Loucy (cell line): ENCODE measurements at regions not wholly inside any gene's neighbourhood (a gene's known extent, or its start where the extent isn't known, plus 50 kb on each side); places are given as distances from the start of the nearest gene placed in this dataset.

ENCODE experiments used
- H2AFZ ChIP-seq: fragments of 200-600 bp; sonication (generic); 2 replicates; pipeline ENCODE4 v1.6.0; 2016; ENCODE audit warnings: antibody characterized with exemption, mild to moderate bottlenecking, low read length, moderate library complexity
- H3F3A ChIP-seq: fragments of 200-600 bp; 2 replicates; pipeline ENCODE4 v1.6.0; 2016; ENCODE audit warnings: antibody characterized with exemption, low read depth, mild to moderate bottlenecking
- H3K27me3 ChIP-seq: fragments of 200-600 bp; sonication (generic); 2 replicates; pipeline ENCODE4 v1.6.1; 2014; ENCODE audit warnings: low read length, mild to moderate bottlenecking; ENCODE audit not compliant: insufficient read depth, poor library complexity, severe bottlenecking
- H3K36me3 ChIP-seq: fragments of 200-600 bp; sonication (generic); 2 replicates; pipeline ENCODE4 v1.6.1; 2016; ENCODE audit warnings: low read length; ENCODE audit not compliant: insufficient read depth
- H3K4me1 ChIP-seq: fragments of 200-600 bp; sonication (generic); 2 replicates; pipeline ENCODE4 v1.5.1; 2014; ENCODE audit warnings: low read length, mild to moderate bottlenecking; ENCODE audit not compliant: insufficient read depth, poor library complexity, severe bottlenecking
- H3K4me2 ChIP-seq: fragments of 200-600 bp; sonication (generic); 2 replicates; pipeline ENCODE4 v1.6.0; 2014; ENCODE audit warnings: antibody characterized with exemption, low read length, low read depth, mild to moderate bottlenecking; ENCODE audit not compliant: poor library complexity, severe bottlenecking
- H3K4me3 ChIP-seq: fragments of 200-600 bp; sonication (generic); 2 replicates; pipeline ENCODE4 v1.5.1; 2014; ENCODE audit warnings: low read length, mild to moderate bottlenecking, mixed read lengths; ENCODE audit not compliant: poor library complexity, severe bottlenecking
- H3K79me2 ChIP-seq: fragments of 200-600 bp; sonication (generic); 2 replicates; pipeline ENCODE4 v1.6.1; 2014; ENCODE audit warnings: low read length; ENCODE audit not compliant: insufficient read depth
- H3K9ac ChIP-seq: fragments of 200-600 bp; sonication (generic); 2 replicates; pipeline ENCODE4 v1.6.0; 2014; ENCODE audit warnings: mild to moderate bottlenecking, low read depth, low read length, moderate library complexity; ENCODE audit not compliant: poor library complexity, severe bottlenecking
- H3K9me2 ChIP-seq: fragments of 200-600 bp; sonication (generic); replicated peaks from 2 replicates; pipeline ENCODE4 v1.6.1; 2016; ENCODE audit warnings: low read depth, low read length, mixed read lengths
- H3K9me3 ChIP-seq: fragments of 200-600 bp; sonication (generic); 2 replicates; pipeline ENCODE4 v1.6.1; 2014; ENCODE audit warnings: mild to moderate bottlenecking, antibody characterized with exemption, low read length, low read depth; ENCODE audit not compliant: insufficient read depth
- H4K20me1 ChIP-seq: fragments of 200-600 bp; sonication (generic); 2 replicates; pipeline ENCODE4 v1.6.0; 2014; ENCODE audit warnings: antibody characterized with exemption, low read length, mild to moderate bottlenecking; ENCODE audit not compliant: insufficient read depth, poor library complexity, severe bottlenecking
- EZH2phosphoT487 ChIP-seq: fragments of 200-600 bp; IDR thresholded peaks from 2 replicates; pipeline ENCODE4 v1.6.1; 2018; ENCODE audit warnings: antibody characterized with exemption, mild to moderate bottlenecking, moderate library complexity, borderline replicate concordance
- TF ChIP-seq, protein P1 (sequence below): fragments of 200-600 bp; sonication (generic); conservative IDR thresholded peaks from 2 replicates; pipeline ENCODE4 v1.5.1; 2014; ENCODE audit warnings: mild to moderate bottlenecking, antibody characterized with exemption, low read length

- Histone ChIP-seq H4K20me1 (no peaks in the 10 kb centered on the region), H3K4me3 (no peak overlapping the region), H3K27me3 (no peaks in the 10 kb centered on the region), H2AFZ (no peak overlapping the region), H3K4me2 (no peak overlapping the region), H3K79me2 (no peaks in the 10 kb centered on the region), H3F3A (no peaks in the 10 kb centered on the region), H3K9ac (no peak overlapping the region), H3K36me3 (no peaks in the 10 kb centered on the region), H3K9me3 (no peaks in the 10 kb centered on the region), H3K4me1 (no peaks in the 10 kb centered on the region), H3K9me2 (no peaks in the 10 kb centered on the region)
- no peak for TF ChIP-seq EZH2phosphoT487
- TF ChIP-seq, protein P1, sequence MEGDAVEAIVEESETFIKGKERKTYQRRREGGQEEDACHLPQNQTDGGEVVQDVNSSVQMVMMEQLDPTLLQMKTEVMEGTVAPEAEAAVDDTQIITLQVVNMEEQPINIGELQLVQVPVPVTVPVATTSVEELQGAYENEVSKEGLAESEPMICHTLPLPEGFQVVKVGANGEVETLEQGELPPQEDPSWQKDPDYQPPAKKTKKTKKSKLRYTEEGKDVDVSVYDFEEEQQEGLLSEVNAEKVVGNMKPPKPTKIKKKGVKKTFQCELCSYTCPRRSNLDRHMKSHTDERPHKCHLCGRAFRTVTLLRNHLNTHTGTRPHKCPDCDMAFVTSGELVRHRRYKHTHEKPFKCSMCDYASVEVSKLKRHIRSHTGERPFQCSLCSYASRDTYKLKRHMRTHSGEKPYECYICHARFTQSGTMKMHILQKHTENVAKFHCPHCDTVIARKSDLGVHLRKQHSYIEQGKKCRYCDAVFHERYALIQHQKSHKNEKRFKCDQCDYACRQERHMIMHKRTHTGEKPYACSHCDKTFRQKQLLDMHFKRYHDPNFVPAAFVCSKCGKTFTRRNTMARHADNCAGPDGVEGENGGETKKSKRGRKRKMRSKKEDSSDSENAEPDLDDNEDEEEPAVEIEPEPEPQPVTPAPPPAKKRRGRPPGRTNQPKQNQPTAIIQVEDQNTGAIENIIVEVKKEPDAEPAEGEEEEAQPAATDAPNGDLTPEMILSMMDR: no peak
Measured at GRCh38 chr3:102661707-102662497, 227.1 kb downstream of the ZPLD1 start.

GRCh38 chr3:102662498-102662772 lies 227.6 kb downstream of the ZPLD1 start:
- Histone ChIP-seq H3K36me3 (no peaks in the 10 kb centered on the region), H3K9ac (no peak overlapping the region), H3K27me3 (no peaks in the 10 kb centered on the region), H3K4me2 (no peak overlapping the region), H3K9me3 (no peaks in the 10 kb centered on the region), H3F3A (no peaks in the 10 kb centered on the region), H3K79me2 (no peaks in the 10 kb centered on the region), H3K4me3 (no peak overlapping the region), H4K20me1 (no peaks in the 10 kb centered on the region), H3K4me1 (no peaks in the 10 kb centered on the region), H2AFZ (no peak overlapping the region), H3K9me2 (no peaks in the 10 kb centered on the region)
- no peak for TF ChIP-seq EZH2phosphoT487
- TF ChIP-seq, protein P1: no peak

- H3K9me2 ChIP-seq: no peaks in the 10 kb centered on the region
- H2AFZ ChIP-seq: no peak overlapping the region
- H3K4me3 ChIP-seq: no peak overlapping the region
- no peak overlapping the region for H3K4me2 ChIP-seq
- H3K9me3 ChIP-seq: no peaks in the 10 kb centered on the region
- no peak overlapping the region for H3K9ac ChIP-seq
- H3K36me3 ChIP-seq: no peaks in the 10 kb centered on the region
- TF ChIP-seq EZH2phosphoT487: no peak
- TF ChIP-seq, protein P1: no peak
- H3K79me2 ChIP-seq: no peaks in the 10 kb centered on the region
- no peaks in the 10 kb centered on the region for H4K20me1 ChIP-seq
- H3K27me3 ChIP-seq: no peaks in the 10 kb centered on the region
- no peaks in the 10 kb centered on the region for H3K4me1 ChIP-seq
- no peaks in the 10 kb centered on the region for H3F3A ChIP-seq
Measured at GRCh38 chr3:102664126-102664525, 229.3 kb downstream of the ZPLD1 start.
